ENCODE measurements at regions not wholly inside any gene's neighbourhood (a gene's known extent, or its start where the extent isn't known, plus 50 kb on each side); places are given as distances from the start of the nearest gene placed in this dataset.

- TF ChIP-seq SRF (IDR thresholded peaks at IDR 0.05; ENCODE audit: low read depth, low read length) (no peak), BRCA1 (IDR thresholded peaks at IDR 0.05; ENCODE audit: low read depth, low read length) (no peak), TAF1 (IDR thresholded peaks at IDR 0.05; ENCODE audit: low read depth, low read length) (no peak), EP300 (IDR thresholded peaks at IDR 0.05; ENCODE audit: borderline replicate concordance in 1 of 2, low read depth in 2 of 2, low read length in 2 of 2) (no peak), RFX5 (IDR thresholded peaks at IDR 0.05; ENCODE audit: borderline replicate concordance, low read depth, low read length) (no peak)
- TF ChIP-seq, protein P1, sequence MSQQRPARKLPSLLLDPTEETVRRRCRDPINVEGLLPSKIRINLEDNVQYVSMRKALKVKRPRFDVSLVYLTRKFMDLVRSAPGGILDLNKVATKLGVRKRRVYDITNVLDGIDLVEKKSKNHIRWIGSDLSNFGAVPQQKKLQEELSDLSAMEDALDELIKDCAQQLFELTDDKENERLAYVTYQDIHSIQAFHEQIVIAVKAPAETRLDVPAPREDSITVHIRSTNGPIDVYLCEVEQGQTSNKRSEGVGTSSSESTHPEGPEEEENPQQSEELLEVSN (IDR thresholded peaks at IDR 0.05): no peak
Measured at GRCh38 chr6:81609736-81610135, 142.7 kb downstream of the TENT5A start.

All from H1 (cell line).